Fibroblast of villous mesenchyme (primary cell): ENCODE measurements at regions not wholly inside any gene's neighbourhood (a gene's known extent, or its start where the extent isn't known, plus 50 kb on each side); places are given as distances from the start of the nearest gene placed in this dataset.
"Not testable (repeated sequence)": the region's sequence is repeated elsewhere in the genome, so short reads cannot be mapped to it uniquely, and the experiment has no call there.

Experiments used
- DNase-seq: peaks from one replicate; pipeline ENCODE4 v3.0.0-alpha.2; 2010; ENCODE audit warnings: low read depth
- H3K4me3 ChIP-seq: 2 replicates; pipeline ENCODE4 v1.5.1; 2011; ENCODE audit warnings: low read depth, mild to moderate bottlenecking, low read length
- TF ChIP-seq, protein P1 (sequence below): IDR thresholded peaks from 2 replicates; pipeline ENCODE4 v1.5.1; 2012; ENCODE audit warnings: low read depth, mild to moderate bottlenecking, low read length; ENCODE audit not compliant: insufficient read depth

DNA sequence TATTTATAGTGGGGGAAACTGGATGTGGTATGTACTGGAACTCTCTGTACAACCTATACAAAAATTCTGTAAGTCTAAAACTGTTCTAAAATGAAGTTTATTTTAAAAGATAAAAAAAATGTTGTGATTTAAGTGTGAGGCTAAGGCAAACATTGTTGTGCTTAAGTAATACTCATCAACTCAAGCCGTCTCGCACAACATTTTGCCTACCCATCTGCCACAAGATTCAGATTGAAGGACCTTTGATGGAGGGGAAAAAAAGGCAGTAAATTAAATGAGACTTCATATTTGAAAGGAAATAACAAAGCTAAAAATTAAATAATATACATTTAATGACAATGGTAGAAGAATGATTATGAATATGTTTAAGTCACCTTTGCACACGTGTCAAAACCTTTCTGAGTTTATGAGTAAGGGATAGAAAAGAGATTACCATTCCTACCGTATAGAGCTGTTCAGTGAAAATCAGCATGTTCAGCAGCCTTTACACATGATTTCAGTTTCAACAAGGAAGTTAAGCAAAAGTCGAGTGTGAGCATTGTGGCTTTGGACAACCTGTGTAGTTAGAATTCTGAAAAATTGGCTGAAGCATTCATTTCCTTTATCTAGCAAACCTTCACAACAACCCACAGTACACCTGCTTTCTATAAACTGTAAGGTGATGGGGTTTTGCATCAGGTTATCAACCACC lies 499.3 kb downstream of the IRS1 start:
- TF ChIP-seq, protein P1, sequence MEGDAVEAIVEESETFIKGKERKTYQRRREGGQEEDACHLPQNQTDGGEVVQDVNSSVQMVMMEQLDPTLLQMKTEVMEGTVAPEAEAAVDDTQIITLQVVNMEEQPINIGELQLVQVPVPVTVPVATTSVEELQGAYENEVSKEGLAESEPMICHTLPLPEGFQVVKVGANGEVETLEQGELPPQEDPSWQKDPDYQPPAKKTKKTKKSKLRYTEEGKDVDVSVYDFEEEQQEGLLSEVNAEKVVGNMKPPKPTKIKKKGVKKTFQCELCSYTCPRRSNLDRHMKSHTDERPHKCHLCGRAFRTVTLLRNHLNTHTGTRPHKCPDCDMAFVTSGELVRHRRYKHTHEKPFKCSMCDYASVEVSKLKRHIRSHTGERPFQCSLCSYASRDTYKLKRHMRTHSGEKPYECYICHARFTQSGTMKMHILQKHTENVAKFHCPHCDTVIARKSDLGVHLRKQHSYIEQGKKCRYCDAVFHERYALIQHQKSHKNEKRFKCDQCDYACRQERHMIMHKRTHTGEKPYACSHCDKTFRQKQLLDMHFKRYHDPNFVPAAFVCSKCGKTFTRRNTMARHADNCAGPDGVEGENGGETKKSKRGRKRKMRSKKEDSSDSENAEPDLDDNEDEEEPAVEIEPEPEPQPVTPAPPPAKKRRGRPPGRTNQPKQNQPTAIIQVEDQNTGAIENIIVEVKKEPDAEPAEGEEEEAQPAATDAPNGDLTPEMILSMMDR, result no peak
- H3K4me3 ChIP-seq, result no peak overlapping the region
- DNase-seq, result no peak

DNA sequence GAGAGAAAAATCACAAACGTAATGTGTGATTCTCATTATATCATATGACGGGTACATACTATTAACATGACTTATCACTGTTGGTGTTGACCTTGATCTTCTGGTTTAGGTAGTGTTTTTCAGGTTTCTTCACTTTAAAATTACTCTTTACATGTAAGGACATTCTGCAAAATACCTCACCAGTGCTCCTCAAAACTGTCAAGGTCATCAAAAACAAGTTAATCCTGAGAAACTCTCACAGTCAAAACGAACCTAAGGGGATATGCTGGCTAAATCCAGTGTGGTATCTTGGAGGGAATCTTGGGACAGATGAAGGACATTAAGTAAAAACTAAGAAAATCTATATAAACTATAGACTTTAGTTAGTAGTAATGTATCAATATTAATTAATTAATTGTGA lies 499.8 kb downstream of the IRS1 start:
- TF ChIP-seq, protein P1, result no peak
- DNase-seq, result no peak
- no peak overlapping the region for H3K4me3 ChIP-seq

DNA sequence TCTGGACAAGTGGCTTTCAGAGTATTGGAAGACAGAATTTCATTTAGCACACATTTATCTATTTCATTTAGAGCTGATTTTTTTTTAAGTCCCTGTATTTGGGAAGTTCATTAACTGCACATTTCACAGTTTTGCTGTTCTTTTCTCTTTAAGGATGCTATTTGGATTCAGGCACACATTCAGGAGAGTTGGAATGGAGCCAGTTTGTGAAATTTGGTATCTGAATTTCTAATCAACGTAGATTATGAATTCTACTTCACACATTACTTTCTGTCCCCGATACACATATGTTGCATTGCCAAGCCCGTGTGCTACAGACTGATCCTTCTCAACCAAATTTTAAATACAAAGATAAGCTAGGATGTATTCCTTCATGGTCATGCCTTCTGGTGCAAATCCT lies 503.9 kb downstream of the IRS1 start:
- TF ChIP-seq, protein P1, result no peak
- no peak overlapping the region for H3K4me3 ChIP-seq
- DNase-seq, result no peak

DNA sequence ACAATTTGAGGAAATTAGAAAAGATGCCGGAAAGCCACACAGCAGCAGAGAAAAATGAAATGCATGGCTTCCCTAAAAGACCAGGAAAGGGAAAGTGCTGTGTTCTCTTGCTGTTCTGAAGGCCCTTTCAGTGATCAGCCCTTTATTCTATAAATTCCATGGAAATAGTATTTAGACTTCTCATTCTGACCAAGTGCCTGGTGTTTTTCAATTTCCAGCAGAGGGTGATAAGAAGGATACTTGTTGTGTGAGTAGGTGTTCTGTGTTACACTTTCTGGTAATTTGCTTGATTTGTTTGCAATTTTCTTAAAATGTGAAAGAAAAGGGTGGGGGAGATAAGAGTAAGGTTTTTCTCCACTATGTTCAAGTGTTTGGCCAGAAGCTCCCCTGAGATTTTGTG lies 504.5 kb downstream of the IRS1 start:
- DNase-seq, result no peak
- TF ChIP-seq, protein P1, result no peak
- no peak overlapping the region for H3K4me3 ChIP-seq

DNA sequence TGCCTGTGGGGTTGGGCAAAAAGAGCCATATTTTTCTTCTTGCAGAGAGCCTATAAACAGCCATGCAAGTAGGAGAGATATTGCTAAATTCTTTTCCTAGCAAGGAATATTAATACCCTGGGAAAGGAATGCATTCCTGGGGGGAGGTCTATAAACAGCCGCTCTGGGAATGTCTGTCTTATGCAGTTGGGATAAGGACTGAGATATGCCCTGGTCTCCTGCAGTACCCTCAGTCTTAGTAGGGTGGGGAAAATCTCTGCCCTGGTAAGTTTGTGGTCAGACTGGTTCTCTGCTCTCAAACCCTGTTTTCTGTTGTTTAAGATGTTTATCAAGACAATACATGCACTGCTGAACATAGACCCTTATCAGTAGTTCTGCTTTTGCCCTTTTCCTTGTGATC lies 508.3 kb downstream of the IRS1 start:
- H3K4me3 ChIP-seq, DNase-seq: not testable (repeated sequence)

DNA sequence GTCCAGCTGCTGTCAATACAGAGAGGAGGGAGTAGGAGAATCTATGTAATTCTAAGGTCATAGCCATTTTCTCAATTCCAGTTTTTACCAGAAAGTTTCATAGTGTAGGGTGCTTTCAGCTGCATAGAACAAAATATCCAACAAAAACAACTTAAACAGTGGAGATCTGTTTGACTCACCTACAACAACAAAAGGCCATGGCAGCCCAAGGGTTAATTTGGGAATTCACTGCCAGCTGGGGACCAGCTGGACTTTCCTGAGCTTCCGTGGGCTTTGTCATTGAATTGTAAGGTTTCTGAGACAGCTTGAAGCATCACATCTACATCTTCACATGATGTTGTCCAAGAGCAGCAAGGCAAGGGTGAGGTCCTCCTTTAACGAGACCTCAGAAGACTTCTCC lies 512.7 kb downstream of the IRS1 start:
- no peak for DNase-seq
- no peak overlapping the region for H3K4me3 ChIP-seq
- TF ChIP-seq, protein P1, result no peak

DNA sequence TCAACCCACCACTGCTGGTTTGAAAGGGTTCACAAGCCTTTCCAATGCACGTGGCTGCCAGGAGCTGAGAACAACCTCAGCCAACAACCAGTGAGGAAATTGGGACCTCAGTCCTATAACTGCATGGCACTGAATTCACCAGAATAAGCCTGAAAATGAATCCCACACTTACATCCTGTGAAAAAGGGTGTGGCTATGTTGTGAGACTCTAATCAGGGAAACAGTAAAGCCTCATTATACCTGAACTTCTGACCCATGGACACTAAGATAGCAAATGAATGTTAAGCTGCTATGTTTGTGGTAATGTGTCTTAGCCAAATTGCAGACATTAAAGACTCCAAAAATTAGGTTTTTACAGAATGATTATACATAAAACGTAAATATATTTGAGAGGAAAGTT lies 515.8 kb downstream of the IRS1 start:
- TF ChIP-seq, protein P1, result no peak
- H3K4me3 ChIP-seq, result no peak overlapping the region
- peak; percentile 18 for DNase-seq
